DND-41 (cell line): ENCODE measurements at regions not wholly inside any gene's neighbourhood (a gene's known extent, or its start where the extent isn't known, plus 50 kb on each side); places are given as distances from the start of the nearest gene placed in this dataset.

Experiments
- ATAC-seq: fragments of 200-7000 bp; cut with Tn5 transposase; 3 replicates; pipeline ENCODE4 v1.9.1; 2021; ENCODE audit warnings: low read depth; ENCODE audit not compliant: insufficient read depth
- DNase-seq: peaks from one replicate; pipeline ENCODE4 v3.0.0-alpha.2; 2020
- H2AFZ ChIP-seq: 2 replicates; pipeline ENCODE4 v1.6.0; 2012; ENCODE audit warnings: low read depth, low read length
- H3K27ac ChIP-seq: 2 replicates; pipeline ENCODE4 v1.5.1; 2012; ENCODE audit warnings: low read length, inconsistent platforms
- H3K27me3 ChIP-seq: fragments of 200-600 bp; sonication (generic); 2 replicates; pipeline ENCODE4 v1.6.0; 2012; ENCODE audit warnings: low read length, mild to moderate bottlenecking, inconsistent platforms; ENCODE audit not compliant: insufficient read depth, poor library complexity
- H3K36me3 ChIP-seq: 2 replicates; pipeline ENCODE4 v1.5.1; 2012; ENCODE audit warnings: low read length, inconsistent platforms; ENCODE audit not compliant: insufficient read depth
- H3K4me1 ChIP-seq: 2 replicates; pipeline ENCODE4 v1.5.1; 2012; ENCODE audit warnings: mild to moderate bottlenecking, low read length; ENCODE audit not compliant: insufficient read depth
- H3K4me2 ChIP-seq: 2 replicates; pipeline ENCODE4 v1.6.0; 2012; ENCODE audit warnings: mild to moderate bottlenecking, moderate library complexity, low read length, inconsistent platforms; ENCODE audit not compliant: insufficient read depth
- H3K4me3 ChIP-seq, 2 experiments: fragments of 200-600 bp in 1 of 2; shearing (Covaris generic) in 1 of 2; 2 replicates each; pipeline ENCODE4 v1.5.1; 2012 to 2016; ENCODE audit warnings: inconsistent platforms in 2 of 2, low read length in 2 of 2, mild to moderate bottlenecking in 2 of 2, low read depth in 1 of 2, moderate library complexity in 1 of 2
- H3K79me2 ChIP-seq: 2 replicates; pipeline ENCODE4 v1.6.0; 2012; ENCODE audit warnings: low read length, inconsistent platforms; ENCODE audit not compliant: insufficient read depth
- H3K9ac ChIP-seq: 2 replicates; pipeline ENCODE4 v1.6.0; 2012; ENCODE audit warnings: low read depth, mild to moderate bottlenecking, inconsistent platforms, low read length, moderate library complexity
- H3K9me3 ChIP-seq: 2 replicates; pipeline ENCODE4 v1.5.1; 2012; ENCODE audit warnings: low read length, moderate library complexity, mild to moderate bottlenecking, inconsistent platforms; ENCODE audit not compliant: insufficient read depth, severe bottlenecking
- H4K20me1 ChIP-seq: 2 replicates; pipeline ENCODE4 v1.6.0; 2012; ENCODE audit warnings: low read length; ENCODE audit not compliant: insufficient read depth
- EZH2 ChIP-seq: IDR thresholded peaks from 3 replicates; pipeline ENCODE4 v1.6.1; 2012; ENCODE audit warnings: borderline replicate concordance, low read depth, mild to moderate bottlenecking, moderate library complexity, low read length, inconsistent platforms; ENCODE audit not compliant: severe bottlenecking
- TF ChIP-seq, protein P1 (sequence below): IDR thresholded peaks from 2 replicates; pipeline ENCODE4 v1.5.1; 2012; ENCODE audit warnings: borderline replicate concordance, low read length, moderate library complexity, mild to moderate bottlenecking; ENCODE audit not compliant: poor library complexity, severe bottlenecking; ENCODE audit errors: extremely low read depth

DNA sequence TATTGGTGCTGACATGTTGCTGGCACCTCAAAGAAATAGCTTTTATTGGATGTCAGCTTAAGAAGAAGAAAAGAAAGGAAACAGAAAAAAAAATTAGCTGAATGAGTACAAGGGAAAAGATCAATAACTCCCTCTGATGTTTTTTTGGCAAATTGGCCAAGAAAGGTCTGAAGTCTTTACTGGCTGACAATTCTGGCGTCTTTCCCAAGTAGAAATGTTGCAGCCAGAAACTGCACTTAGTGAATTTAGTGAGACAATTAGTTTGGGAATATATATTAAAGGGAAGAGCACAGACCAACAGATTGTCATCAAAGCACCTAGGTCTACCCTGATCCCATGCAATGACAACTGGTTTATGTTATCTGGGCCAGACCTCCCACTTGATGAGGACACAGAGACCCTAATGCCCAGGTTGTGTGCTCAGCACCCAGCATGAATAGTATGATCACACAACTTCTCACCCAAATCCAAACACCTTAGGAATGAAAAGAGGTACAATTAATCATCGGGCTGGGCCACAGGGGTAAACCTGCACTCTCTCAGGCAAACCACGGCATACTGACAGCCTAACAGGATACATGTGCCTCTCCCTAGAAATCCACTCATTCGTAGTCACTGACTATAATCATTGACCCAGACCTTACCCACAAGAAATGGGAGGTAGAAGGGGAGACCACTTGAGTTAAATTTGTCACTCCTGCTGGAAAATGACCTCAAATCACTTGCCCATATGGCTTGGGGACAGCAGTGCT lies 612.3 kb upstream of the ARID1B start:
- no peak for DNase-seq
- no peaks in the 10 kb centered on the region for H3K9me3 ChIP-seq
- no peaks in the 10 kb centered on the region for H4K20me1 ChIP-seq
- H3K4me1 ChIP-seq, result no peaks in the 10 kb centered on the region
- no peaks in the 10 kb centered on the region for H3K36me3 ChIP-seq
- H3K4me2 ChIP-seq, result no peak overlapping the region
- H3K79me2 ChIP-seq, result no peaks in the 10 kb centered on the region
- TF ChIP-seq, protein P1, sequence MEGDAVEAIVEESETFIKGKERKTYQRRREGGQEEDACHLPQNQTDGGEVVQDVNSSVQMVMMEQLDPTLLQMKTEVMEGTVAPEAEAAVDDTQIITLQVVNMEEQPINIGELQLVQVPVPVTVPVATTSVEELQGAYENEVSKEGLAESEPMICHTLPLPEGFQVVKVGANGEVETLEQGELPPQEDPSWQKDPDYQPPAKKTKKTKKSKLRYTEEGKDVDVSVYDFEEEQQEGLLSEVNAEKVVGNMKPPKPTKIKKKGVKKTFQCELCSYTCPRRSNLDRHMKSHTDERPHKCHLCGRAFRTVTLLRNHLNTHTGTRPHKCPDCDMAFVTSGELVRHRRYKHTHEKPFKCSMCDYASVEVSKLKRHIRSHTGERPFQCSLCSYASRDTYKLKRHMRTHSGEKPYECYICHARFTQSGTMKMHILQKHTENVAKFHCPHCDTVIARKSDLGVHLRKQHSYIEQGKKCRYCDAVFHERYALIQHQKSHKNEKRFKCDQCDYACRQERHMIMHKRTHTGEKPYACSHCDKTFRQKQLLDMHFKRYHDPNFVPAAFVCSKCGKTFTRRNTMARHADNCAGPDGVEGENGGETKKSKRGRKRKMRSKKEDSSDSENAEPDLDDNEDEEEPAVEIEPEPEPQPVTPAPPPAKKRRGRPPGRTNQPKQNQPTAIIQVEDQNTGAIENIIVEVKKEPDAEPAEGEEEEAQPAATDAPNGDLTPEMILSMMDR, result no peak
- no peak for TF ChIP-seq EZH2
- no peak overlapping the region for H2AFZ ChIP-seq
- H3K27ac ChIP-seq, result no peak overlapping the region
- H3K9ac ChIP-seq, result no peak overlapping the region
- H3K27me3 ChIP-seq, result no peaks in the 10 kb centered on the region
- no peak overlapping the region for H3K4me3 ChIP-seq
- no peak for ATAC-seq

DNA sequence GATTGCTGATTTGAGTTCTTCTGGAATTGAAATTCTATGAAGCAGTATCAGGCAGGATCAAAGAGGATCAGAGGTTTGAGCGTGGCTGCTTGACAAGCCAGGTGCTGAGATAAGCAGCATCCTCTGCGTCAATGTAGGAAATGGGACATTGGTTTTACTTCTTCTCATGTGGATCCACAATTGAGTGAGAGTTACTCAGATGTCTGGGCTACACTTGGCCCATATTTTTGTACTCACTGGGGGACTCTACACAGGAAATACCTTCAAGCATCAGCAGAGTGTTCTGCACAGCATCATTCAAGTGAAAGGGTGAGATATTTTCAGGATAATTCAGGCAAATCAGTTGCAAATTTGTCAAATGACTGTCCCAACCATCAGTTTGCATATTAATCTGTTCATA lies 613.9 kb upstream of the ARID1B start:
- H3K9me3 ChIP-seq, result no peaks in the 10 kb centered on the region
- no peak overlapping the region for H3K4me3 ChIP-seq
- DNase-seq, result no peak
- no peak overlapping the region for H3K27ac ChIP-seq
- H3K27me3 ChIP-seq, result no peaks in the 10 kb centered on the region
- no peak overlapping the region for H3K9ac ChIP-seq
- H3K4me1 ChIP-seq, result no peaks in the 10 kb centered on the region
- no peaks in the 10 kb centered on the region for H4K20me1 ChIP-seq
- ATAC-seq, result no peak
- no peak overlapping the region for H2AFZ ChIP-seq
- H3K4me2 ChIP-seq, result no peak overlapping the region
- TF ChIP-seq EZH2, result no peak
- TF ChIP-seq, protein P1, result no peak
- no peaks in the 10 kb centered on the region for H3K36me3 ChIP-seq
- H3K79me2 ChIP-seq, result no peaks in the 10 kb centered on the region

DNA sequence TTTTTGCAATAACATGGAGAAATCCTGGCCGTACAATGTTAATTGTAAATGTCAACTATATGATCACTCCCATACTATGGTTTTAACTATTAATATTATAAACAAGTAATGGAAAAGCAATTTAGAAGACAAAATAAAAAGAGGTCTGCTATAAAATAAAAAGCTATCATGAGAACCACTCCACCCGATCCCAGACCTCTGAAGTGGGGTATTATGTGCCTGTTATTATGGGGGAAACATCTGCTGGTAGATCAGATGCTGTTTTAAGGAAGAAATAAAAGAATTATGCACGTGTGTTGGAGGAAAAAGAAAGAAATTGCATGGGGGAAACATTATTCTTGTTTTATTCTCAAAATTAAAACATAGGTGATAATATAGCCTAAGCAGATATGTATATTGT lies 615.7 kb upstream of the ARID1B start:
- TF ChIP-seq EZH2, result no peak
- TF ChIP-seq, protein P1, result no peak
- no peak overlapping the region for H3K4me3 ChIP-seq
- no peak overlapping the region for H3K9ac ChIP-seq
- no peak for DNase-seq
- ATAC-seq, result no peak
- no peak overlapping the region for H3K27ac ChIP-seq
- no peaks in the 10 kb centered on the region for H3K9me3 ChIP-seq
- no peaks in the 10 kb centered on the region for H3K4me1 ChIP-seq
- no peaks in the 10 kb centered on the region for H3K79me2 ChIP-seq
- H3K4me2 ChIP-seq, result no peak overlapping the region
- no peak overlapping the region for H2AFZ ChIP-seq
- no peaks in the 10 kb centered on the region for H4K20me1 ChIP-seq
- no peaks in the 10 kb centered on the region for H3K36me3 ChIP-seq
- H3K27me3 ChIP-seq, result no peaks in the 10 kb centered on the region
